GM18508 (cell line): ENCODE measurements at regions not wholly inside any gene's neighbourhood (a gene's known extent, or its start where the extent isn't known, plus 50 kb on each side); places are given as distances from the start of the nearest gene placed in this dataset.
"Not testable (repeated sequence)": the region's sequence is repeated elsewhere in the genome, so short reads cannot be mapped to it uniquely, and the experiment has no call there.

ENCODE experiments used
- ATAC-seq: cut with Tn5 transposase; IDR thresholded peaks from one replicate; pipeline ENCODE4 v1.9.1; 2021; ENCODE audit warnings: moderate number of reproducible peaks; ENCODE audit not compliant: insufficient read depth, unreplicated experiment

GRCh38 chr18:67455890-67456501 is 60.5 kb downstream of the DSEL start:
- no peak for ATAC-seq

- ATAC-seq = no peak
Measured at GRCh38 chr18:67453901-67454300, 62.6 kb downstream of the DSEL start.

GRCh38 chr18:67451960-67452359 is 64.6 kb downstream of the DSEL start:
- no peak for ATAC-seq

- ATAC-seq = not testable (repeated sequence)
Measured at GRCh38 chr18:67451101-67451500, 65.4 kb downstream of the DSEL start.

- ATAC-seq = no peak
Measured at GRCh38 chr18:67433971-67434370, 82.5 kb downstream of the DSEL start.

GRCh38 chr18:67432806-67433205 is 83.7 kb downstream of the DSEL start:
- no peak for ATAC-seq

DNA sequence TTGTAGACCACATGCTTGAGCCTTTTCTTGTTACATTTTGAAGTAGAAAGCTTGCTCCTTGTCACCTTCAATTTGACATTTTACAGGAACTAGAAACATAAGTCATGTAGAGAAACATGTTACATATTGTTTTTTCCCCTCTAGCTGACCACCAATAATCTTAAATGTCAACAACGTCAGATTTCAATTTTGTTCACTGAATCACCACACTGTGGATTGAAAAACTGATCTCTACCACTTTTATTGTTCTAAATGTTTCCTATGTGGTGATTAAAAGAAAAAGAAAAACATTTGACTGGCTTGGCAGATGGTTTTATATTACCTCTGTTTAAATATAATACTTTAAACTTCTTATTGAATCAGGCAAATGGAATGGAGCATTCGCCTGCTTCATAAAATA is 87.7 kb downstream of the DSEL start:
- ATAC-seq = no peak

DNA sequence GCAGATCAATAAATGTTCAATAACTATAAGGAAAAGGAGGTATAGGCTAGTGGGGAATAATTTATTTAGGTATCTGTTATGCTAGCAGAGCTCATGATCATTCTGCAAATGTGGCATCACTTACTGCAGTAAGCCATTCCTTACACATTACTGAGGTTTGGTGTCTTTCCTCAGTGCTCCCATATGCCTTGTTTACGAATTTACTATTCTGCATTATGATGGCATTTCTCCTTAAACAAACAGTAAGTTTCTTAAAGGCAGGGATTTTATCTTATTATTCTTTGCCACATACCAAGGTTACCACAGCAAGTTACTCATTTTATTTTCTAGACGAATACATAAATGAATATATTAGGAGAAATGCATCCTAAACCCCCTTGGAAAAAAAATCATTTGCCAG is 88.4 kb downstream of the DSEL start:
- ATAC-seq = no peak

GRCh38 chr18:67426486-67426885 is 90.0 kb downstream of the DSEL start:
- ATAC-seq = no peak

DNA sequence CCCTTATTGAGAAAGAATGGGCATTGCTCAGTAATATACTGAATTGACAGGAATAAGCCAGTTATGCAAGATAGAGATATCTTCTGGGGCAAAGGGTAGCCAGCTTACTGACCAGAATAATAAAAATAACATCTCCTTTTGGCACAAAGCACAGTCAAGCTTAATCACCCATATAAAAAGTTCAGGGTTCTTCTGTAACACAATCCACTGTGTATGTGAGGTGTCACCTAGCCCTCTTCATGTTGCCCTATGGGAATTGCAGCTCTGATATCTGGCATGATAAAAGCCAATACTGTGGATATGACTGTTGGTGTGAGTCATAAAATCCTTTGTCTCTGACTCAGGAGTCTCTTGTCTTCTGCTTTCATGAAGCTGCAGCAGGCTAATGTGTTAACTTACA is 90.8 kb downstream of the DSEL start:
- ATAC-seq = no peak

DNA sequence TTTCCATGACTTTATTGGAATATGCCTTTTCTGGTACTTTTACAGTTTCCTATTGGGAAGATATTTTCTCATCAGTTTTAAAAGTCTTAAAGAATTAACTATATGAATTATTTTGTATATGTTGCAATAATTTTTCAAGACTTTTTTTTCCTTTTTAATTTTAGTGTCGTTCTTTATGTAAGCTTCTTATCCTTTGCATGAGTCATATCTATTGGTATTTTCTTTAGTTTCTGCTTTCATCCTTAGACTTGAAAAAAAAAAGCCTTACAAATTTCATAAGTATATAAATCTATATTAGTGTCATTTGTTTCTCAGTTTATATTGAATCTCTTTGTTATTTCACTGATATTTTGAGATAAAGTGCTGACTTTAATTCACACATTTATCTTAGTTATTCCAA is 94.9 kb downstream of the DSEL start:
- no peak for ATAC-seq

GRCh38 chr18:67417864-67418523 is 98.5 kb downstream of the DSEL start:
- peak; percentile 88 for ATAC-seq

DNA sequence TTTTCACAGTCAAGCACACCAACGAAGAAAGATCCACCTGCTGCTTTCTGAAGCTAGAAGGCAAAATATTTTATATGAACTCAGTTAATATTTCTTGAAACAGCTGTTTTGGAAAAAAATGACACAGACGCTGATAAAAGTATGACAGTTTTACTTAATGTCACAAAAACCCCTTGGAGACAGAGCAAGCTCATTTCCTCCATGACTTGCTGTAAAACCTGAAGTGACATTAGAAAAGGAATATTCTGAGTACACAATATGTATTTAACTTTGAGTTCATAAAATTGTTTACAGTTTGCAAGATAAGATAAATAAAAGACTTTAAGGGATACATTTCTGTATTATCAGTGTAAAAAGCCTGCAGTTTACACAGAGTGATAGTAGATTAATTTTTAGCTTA is 105.4 kb downstream of the DSEL start:
- no peak for ATAC-seq

DNA sequence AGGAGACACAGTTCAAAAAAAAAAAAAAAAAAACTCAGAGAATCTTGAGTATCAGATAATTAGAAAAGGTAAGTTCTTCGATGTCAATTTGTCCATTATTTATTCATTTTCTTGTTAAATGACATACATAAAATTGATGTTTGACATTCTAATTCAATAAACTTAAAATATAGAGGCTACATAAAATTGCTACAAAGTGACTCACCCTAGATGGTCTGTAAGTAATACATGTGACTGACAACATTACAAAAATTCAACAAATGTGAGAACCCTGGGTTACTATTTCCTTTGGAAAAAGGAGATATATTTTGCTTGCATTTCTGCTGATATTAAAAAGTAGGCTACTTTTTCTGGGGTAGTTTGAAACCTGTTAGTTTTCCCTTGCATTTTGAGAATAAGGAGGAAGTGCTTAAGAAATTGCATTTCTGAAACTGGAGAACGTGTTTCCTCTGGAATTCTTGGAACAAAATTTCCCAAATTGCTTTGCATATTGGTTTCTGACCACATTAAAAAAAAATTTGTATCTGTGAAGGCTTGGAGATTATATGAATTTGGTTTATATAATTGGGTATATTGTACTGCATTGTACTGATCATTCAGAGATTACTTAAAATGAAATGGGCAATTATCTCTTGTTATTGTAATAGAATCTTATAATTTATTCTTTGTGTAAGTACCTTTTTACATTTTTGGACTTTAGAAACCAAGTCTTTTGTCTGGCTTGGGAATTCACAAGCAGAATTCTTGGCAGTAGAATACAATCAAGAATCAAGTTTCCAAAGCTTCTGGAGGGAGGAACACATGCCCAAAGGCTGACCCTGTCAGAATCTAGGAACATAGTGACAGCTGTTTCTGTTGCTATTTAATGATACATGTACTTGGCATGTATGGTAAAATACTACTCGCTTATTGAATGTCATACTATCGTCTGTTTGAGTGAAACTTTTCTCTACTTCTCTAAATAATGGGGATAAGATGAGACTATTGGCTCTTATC is 106.1 kb downstream of the DSEL start:
- ATAC-seq = no peak

DNA sequence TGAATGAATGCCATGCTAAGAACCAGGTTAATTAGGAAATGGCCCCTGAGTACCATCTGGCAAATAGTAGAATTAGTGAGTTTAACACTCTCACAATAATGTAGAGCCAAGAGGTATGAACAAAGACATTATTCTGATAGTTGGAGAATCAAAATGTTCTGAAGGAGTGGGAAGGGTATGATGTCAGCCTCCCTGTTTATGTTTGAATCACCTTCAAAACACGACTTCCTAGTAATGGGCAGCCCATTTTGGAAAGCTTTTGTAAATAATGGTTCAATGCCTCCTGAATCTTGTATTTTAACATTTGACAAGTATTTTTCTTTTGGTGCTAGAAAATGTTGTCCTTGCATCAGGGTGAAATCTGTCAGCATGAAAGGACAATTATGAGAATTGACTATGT is 108.3 kb downstream of the DSEL start:
- no peak for ATAC-seq

DNA sequence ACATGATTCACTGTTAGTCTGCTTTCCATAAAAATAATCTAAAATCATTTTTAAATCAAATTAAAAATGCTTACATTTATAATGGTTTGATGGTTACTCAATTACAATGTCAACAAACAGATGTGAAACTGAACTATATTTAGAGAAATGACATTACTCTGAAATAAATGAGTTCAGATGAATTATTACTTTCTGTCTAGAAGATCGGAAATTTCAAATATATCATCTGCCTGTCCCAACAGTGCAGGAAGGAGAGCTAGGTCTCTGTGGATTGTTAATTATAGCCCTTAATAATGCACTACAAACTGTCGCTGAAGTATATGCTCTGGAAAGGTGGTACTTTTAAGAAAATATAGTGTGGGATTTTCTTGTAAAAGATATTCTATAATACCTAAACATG is 109.8 kb downstream of the DSEL start:
- no peak for ATAC-seq

- no peak for ATAC-seq
Measured at GRCh38 chr18:67402543-67402942, 114.0 kb downstream of the DSEL start.

DNA sequence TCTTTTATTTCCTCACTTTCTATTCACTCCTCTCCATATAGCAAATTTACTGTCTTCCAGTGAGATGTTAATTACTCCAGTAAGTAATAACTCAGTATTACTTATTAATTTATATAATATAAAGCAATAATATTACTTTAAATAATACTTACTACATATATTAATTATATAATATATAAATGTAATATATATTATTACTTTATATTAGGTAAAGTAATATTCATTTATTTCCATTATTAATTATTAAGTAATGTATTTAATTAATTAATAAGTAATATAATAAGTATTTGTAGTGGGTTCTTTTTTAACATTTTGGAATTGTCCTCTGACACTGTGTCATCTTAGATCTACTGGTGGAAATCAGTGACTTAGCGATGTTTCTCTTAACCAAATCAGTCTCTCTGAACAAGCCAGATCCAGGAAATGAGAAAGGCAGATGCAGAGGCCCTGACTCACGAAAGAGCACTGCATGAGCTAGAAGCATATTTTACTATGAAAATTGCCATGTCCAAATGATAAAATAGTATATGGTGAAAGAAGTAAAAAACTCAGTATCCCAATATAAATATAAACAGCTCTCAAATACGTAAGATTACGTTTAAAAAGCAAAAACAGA is 115.9 kb downstream of the DSEL start:
- no peak for ATAC-seq

- no peak for ATAC-seq
Measured at GRCh38 chr18:67386032-67386431, 130.5 kb downstream of the DSEL start.

DNA sequence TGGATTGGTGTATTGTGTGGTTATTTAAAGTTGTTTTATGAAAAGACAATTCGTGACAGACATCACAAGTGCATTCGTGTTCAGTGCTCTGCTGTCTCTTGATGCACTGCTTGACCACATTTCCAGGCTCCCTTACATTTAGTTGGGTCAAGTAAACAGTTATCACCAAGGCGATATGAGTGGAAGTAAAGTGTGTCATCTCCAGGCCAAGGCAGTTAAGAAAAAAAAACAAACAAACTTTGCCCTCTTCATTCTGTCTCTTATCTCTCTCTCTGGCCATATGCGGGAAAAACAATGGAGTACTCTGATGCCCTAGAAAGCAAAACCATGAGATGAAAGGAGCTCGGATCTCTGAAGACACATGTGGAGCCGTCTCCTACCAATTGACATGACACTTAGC is 131.1 kb downstream of the DSEL start:
- ATAC-seq = no peak

- ATAC-seq = not testable (repeated sequence)
Measured at GRCh38 chr18:67384057-67384456, 132.5 kb downstream of the DSEL start.
